ENCODE measurements at regions not wholly inside any gene's neighbourhood (a gene's known extent, or its start where the extent isn't known, plus 50 kb on each side); places are given as distances from the start of the nearest gene placed in this dataset.

DNA sequence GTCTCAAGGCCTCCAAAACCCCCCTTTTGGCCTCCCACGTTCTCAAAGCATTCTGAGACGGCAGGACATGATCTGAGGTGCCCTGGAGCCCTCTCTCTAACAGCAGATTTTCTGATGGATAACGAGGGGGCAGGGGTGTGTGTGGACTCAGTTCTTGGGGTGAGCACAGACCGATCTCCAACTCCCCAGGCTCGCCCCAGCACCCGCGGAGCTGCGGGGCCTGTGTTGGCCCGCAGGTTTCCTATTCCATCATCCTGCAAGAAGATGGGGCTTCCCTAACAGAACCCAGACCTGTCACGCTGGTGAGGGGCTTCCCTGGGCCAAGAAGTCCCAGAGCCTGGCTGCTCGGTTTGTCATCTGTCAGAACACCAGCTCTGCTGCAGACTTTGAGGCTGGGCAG lies 196.1 kb downstream of the ANAPC1 start:
- DNase-seq (ENCODE audit: low read depth): no peak

- no peak for DNase-seq (ENCODE audit: low read depth)
Observed at GRCh38 chr2:111688482-111688881, 195.5 kb downstream of the ANAPC1 start.

DNA sequence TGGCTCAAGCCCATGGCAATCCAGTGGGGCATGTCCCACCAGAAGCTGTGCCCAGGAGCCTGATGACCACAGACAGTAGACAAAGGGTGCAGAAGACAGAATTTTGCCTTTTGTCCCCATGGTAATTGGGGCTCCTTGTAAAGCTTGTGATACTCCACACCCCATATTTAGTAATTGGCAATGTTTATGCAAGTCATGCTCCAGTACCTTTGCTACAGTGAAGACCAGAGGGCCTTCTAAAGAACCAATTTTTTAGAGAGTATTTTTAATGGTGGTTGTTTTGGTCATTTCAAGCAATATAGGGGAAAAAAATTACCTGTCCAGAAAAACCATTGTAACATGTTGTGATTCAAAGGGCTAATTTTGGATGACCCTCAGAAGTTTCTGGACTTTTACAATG lies 194.8 kb downstream of the ANAPC1 start:
- no peak for DNase-seq (ENCODE audit: low read depth)

DNA sequence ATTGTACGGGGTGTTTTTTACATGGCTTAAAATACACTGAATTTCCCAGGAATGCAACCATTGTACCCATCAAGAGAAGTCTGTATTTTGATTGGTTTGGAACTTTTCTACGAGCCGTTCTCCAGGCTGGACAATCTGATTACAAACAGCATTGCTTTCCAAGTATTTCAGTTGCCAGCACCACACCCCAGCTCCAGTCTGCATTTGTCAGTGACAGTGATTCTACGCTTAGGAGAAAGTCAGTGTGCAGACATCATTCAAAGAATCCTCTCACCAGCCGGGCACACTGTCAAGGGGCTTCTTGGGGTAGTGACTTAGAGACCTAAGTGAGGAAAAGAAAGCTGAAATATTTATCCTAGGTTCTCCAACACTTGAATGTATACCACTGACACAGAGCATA lies 194.1 kb downstream of the ANAPC1 start:
- no peak for DNase-seq (ENCODE audit: low read depth)

DNA sequence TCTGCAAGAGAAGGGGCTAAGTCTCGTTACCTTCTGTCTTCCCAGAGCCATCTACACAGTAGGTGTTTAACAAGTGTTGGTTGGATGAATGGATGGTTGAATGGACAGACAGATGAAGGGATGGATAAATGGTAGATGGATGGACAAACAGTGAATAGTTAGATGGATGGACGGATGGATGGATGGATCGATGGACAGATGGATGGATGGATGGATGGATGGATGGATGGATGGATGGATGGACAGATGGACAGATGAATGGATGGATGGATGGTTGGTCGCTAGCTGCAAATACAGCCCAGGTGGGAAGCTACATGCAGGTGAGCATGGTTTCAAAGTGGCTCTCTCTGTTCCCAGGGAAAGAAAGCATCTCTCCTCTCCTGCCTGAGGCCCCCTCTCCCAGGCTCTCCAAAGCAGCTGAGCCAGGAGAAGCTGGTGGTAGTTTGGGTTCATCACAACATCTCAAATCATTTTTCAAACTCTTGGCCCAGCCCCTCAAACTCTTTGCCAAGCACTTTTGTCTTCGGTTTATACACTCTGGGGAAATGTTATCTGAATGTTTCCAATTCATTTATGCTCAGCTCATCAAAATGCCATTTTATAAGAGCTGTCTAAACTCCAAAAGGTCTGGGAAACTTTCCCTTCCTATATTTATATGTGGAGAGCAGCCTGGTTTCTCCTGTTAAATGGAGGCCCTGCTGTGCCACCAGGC lies 192.7 kb downstream of the ANAPC1 start:
- DNase-seq (ENCODE audit: low read depth): no peak

DNA sequence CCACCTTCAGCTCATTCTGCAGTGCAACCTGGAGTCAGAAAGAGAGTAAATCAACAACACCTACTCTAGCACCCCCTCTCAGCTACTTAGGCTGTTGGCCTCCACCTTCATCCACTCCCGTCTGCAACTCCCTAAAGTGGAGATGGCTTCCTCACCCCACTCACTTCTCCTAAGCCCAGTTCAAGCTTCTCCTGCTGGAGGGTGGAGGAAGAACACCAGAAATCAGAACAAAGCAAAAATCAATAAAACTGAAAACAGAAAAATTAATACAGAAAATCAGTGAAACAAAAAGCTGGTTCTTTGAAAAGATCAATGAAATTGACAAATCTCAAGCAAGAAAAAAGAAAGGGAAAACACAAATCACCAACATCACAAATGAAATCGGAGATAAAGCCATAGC lies 191.7 kb downstream of the ANAPC1 start:
- no peak for DNase-seq (ENCODE audit: low read depth)

GRCh38 chr2:111694700-111695101 lies 189.3 kb downstream of the ANAPC1 start:
- DNase-seq (ENCODE audit: low read depth): peak; percentile 98

GRCh38 chr2:111695441-111696007 lies 188.5 kb downstream of the ANAPC1 start:
- no peak for DNase-seq (ENCODE audit: low read depth)

DNA sequence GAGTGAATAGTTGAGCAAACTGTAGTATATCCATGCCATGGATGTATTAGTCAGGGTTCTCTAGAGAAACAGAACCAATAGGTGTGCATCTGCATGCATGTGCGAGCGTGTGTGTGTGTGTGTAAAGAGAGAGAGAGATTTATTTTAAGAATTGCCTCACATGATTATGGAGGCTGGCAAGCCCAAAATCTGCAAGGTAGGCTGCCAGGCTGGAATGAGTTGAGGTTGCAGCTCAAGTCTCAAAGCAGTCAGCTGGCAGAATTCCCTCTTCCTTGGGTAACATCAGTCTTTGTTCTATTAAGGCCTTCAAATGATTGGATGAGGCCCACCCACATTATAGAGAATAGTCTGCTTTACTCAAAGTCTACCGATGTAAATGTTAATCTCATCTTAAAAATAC lies 187.8 kb downstream of the ANAPC1 start:
- DNase-seq (ENCODE audit: low read depth): no peak

DNA sequence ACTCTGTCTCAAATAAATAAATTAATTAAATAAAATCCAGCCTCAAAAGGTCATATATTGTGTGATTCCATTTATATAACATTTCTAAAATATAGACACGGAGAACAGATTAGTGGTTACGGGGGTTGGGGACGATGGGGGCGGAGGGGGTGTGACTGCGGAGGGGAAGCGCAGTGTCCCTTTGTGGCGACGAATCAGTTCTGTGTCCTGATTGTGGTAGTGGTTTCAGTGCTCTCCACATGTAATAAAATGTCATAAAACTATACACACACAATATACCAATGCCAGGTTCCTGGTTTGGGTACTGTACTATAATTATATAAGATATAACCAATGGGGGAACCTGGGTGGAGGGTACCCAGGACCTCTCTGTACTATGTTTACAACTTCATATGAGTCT lies 186.4 kb downstream of the ANAPC1 start:
- no peak for DNase-seq (ENCODE audit: low read depth)

DNA sequence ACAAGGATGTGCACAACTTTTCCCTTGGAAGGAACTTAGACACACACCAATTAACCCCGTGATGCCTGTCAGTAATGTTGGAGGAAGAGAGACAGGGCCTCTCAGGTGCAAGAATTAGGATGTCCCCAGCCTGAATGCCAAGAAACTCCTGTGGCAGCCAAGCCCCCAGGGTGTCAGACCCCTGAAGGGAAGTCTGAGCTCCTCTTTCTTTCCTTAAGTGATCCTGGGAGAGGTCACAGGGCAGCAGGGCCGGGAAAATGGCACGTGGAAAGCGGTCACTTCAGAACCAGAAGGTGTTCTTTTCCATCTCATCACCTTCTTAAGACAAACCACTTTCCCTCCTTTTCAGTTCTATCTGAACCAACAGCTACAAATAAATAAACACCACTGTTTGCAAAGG lies 185.9 kb downstream of the ANAPC1 start:
- DNase-seq (ENCODE audit: low read depth): no peak

GRCh38 chr2:111698743-111699554 lies 185.0 kb downstream of the ANAPC1 start:
- peak; percentile 100 for DNase-seq (ENCODE audit: low read depth)

GRCh38 chr2:111701266-111701665 lies 182.7 kb downstream of the ANAPC1 start:
- peak; percentile 32 for DNase-seq (ENCODE audit: low read depth)

GRCh38 chr2:111701798-111702118 lies 182.2 kb downstream of the ANAPC1 start:
- no peak for DNase-seq (ENCODE audit: low read depth)

DNA sequence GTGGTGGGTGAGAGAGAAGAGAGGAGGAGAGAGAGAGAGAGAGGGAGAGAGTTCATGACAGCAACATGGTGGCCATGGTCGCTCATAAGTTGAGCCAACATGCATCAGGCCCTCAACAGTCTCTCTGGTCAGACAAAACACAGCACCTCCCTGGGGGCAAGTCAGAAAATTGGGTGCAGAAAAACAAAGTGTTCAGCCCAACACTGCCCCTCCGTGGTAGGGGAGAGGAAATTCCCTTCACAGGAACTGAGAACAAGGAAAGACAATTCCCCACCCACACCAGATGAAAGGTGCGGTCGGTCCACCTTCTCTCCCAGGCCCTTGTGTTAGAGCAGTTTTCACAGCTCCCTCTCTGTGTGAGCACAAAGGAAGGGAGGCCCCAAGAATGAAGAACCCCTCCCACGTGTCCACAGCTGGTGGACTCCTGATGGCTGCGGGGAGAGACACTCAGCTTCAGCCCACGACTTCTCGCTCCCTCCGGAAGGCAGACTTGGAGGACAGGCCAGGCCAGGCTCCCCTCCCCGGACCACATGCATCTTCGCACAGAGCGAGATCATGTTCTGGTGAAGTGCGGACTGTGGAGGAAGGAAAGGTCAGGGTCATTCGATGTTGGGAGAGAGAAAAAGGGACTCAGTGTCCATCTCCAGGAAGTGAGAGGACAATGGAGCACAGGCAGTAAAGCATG lies 181.7 kb downstream of the ANAPC1 start:
- peak; percentile 75 for DNase-seq (ENCODE audit: low read depth)

DNA sequence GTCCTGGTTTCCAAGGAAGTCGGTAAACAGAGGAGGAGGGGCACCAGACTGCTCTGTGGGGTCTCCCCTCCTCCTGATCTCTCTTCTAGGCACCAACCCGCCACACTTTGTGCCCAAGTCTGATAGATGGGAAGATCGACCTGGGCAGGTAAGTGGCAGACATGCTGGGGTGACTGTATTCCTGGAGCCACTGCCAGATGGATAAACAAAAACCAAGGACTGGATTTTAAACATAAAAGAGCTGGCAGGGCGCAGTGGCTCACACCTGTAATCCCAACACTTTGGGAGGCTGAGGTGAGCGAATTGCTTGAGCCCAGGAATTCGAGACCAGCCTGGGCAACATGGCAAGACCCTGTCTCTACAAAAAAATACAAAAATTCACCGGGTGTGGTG lies 181.2 kb downstream of the ANAPC1 start:
- no peak for DNase-seq (ENCODE audit: low read depth)

- peak; percentile 88 for DNase-seq (ENCODE audit: low read depth)
Observed at GRCh38 chr2:111703759-111704158, 180.2 kb downstream of the ANAPC1 start.

GRCh38 chr2:111704246-111704645 lies 179.7 kb downstream of the ANAPC1 start:
- peak; percentile 83 for DNase-seq (ENCODE audit: low read depth)

- no peak for DNase-seq (ENCODE audit: low read depth)
Observed at GRCh38 chr2:111705239-111705638, 178.8 kb downstream of the ANAPC1 start.

- peak; percentile 100 for DNase-seq (ENCODE audit: low read depth)
Observed at GRCh38 chr2:111705711-111706336, 178.2 kb downstream of the ANAPC1 start.

- no peak for DNase-seq (ENCODE audit: low read depth)
Observed at GRCh38 chr2:111706481-111707001, 177.5 kb downstream of the ANAPC1 start.

- no peak for DNase-seq (ENCODE audit: low read depth)
Observed at GRCh38 chr2:111707700-111708099, 176.3 kb downstream of the ANAPC1 start.
